ENCODE measurements at regions not wholly inside any gene's neighbourhood (a gene's known extent, or its start where the extent isn't known, plus 50 kb on each side); places are given as distances from the start of the nearest gene placed in this dataset.

DNA sequence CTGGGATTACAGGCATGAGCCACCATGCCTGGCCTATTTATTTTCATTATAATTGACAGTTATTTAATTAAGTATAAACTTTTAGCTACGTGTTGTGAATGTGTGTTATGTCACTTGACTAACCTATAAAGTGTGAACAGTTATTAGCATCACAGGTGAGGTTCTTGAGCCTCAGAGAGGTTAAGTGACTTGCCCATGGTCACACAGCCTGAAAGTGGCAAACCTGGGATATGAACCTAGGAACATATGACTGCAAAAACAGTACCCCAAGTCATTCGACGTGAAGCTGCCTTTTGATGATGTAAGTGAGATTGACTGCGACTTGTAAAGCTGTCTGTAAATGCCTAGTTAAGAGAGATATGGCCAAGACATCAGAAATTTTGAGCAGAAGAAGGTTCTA, 77.9 kb upstream of the SALL4 start:
- Histone ChIP-seq H3K27me3 (no peaks in the 10 kb centered on the region), H3K4me1 (no peaks in the 10 kb centered on the region), H3K36me3 (no peaks in the 10 kb centered on the region), H3K4me3 (no peak overlapping the region), H3K9me3 (no peaks in the 10 kb centered on the region), H3K27ac (no peak overlapping the region)
- DNase-seq (ENCODE audit: low spot score in 2 of 2) = no peak
- 86 to 89% methylated on average over 4 of the region's 4 CpGs for WGBS, 2 donors
- TF ChIP-seq, protein P1, sequence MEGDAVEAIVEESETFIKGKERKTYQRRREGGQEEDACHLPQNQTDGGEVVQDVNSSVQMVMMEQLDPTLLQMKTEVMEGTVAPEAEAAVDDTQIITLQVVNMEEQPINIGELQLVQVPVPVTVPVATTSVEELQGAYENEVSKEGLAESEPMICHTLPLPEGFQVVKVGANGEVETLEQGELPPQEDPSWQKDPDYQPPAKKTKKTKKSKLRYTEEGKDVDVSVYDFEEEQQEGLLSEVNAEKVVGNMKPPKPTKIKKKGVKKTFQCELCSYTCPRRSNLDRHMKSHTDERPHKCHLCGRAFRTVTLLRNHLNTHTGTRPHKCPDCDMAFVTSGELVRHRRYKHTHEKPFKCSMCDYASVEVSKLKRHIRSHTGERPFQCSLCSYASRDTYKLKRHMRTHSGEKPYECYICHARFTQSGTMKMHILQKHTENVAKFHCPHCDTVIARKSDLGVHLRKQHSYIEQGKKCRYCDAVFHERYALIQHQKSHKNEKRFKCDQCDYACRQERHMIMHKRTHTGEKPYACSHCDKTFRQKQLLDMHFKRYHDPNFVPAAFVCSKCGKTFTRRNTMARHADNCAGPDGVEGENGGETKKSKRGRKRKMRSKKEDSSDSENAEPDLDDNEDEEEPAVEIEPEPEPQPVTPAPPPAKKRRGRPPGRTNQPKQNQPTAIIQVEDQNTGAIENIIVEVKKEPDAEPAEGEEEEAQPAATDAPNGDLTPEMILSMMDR (IDR thresholded peaks at IDR 0.05) = no peak
- no peak for TF ChIP-seq EP300 (IDR thresholded peaks at IDR 0.05)
- no peak for TF ChIP-seq POLR2A (IDR thresholded peaks at IDR 0.05)

DNA sequence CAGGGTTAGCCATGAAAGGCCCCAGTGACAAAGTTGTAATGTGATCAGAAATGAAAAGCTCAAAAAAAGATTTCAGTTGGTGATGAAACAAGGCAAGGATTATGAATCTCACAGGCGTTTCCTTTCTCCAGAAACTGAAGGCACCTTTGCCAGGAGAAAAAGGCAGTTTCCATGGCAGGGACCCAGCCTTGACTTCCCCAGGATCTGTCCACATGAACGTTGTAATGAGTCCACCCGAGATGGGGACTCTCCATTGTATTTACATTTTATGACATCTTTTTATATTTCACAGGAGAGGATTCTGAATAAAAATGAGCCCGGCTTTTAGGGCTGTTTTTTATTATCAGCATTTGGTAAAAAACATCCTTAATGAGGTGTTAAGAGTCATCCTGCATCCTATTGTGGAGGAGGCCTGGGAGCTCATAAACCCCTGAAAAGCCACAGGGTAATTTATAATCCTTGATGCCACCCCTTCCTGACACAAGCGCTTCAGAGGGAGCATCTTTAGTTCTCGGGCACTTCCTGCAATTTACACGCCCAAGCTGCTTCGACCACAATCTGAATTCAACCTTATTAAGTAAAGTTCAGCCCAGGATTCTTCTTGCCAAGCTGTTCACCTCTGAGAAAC, 74.1 kb upstream of the SALL4 start:
- H3K9me3 ChIP-seq = no peaks in the 10 kb centered on the region
- H3K4me3 ChIP-seq = no peak overlapping the region
- DNase-seq (ENCODE audit: low spot score in 2 of 2) = no peak
- H3K4me1 ChIP-seq = no peaks in the 10 kb centered on the region
- no peaks in the 10 kb centered on the region for H3K36me3 ChIP-seq
- no peak overlapping the region for H3K27ac ChIP-seq
- H3K27me3 ChIP-seq = no peaks in the 10 kb centered on the region
- TF ChIP-seq, protein P1 (IDR thresholded peaks at IDR 0.05) = no peak
- TF ChIP-seq EP300 (IDR thresholded peaks at IDR 0.05) (no peak), POLR2A (IDR thresholded peaks at IDR 0.05) (no peak)
- 20 to 22% methylated on average over 8 of the region's 8 CpGs for WGBS, 2 donors

DNA sequence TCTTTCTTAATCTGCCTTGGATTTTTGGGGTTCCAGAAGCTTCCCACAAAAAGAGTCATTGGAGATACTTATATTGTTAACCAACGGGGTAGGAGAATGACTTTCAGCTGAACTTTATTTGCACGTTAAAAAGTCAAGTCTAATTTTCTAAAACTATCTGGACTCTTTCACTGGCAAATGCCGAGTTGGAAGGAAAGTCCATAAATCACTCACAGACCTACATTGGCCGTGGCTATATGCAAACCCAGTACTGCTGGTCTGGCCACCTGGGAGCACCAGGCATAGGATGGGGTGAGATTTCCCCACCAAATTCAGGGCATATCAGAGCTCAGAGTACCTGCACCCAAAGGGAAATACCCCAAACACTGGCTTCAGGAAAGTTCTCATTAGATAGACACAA, 71.3 kb upstream of the SALL4 start:
- no peak for DNase-seq (ENCODE audit: low spot score in 2 of 2)
- Histone ChIP-seq H3K27me3 (no peaks in the 10 kb centered on the region), H3K27ac (no peak overlapping the region), H3K4me1 (no peaks in the 10 kb centered on the region), H3K36me3 (no peaks in the 10 kb centered on the region), H3K9me3 (no peaks in the 10 kb centered on the region), H3K4me3 (no peak overlapping the region)
- 30 to 40% methylated on average over 4 of the region's 4 CpGs for WGBS, 2 donors
- TF ChIP-seq EP300 (IDR thresholded peaks at IDR 0.05) (no peak), POLR2A (IDR thresholded peaks at IDR 0.05) (no peak)
- TF ChIP-seq, protein P1 (IDR thresholded peaks at IDR 0.05) = no peak

DNA sequence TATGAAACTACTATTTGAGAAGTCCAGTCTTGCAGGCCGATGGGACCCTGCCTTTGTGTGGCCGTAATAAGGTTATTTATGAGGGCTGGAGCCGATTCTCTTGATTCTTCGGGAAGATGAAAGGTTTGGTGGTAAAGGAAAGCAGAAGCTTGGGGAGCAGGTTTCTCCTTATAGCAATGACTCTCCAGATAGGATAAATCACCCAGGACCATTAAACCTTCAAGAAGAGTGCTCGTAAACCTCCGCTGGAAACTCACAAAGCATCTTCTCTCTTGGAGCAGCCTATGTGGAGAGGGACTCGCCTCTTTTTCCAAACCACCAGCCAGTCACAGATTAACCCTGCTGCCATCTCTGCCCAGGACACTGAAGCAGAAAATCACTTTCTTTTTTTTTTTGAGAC, 69.6 kb upstream of the SALL4 start:
- no peak for DNase-seq (ENCODE audit: low spot score in 2 of 2)
- no peaks in the 10 kb centered on the region for H3K36me3 ChIP-seq
- no peak overlapping the region for H3K27ac ChIP-seq
- no peaks in the 10 kb centered on the region for H3K9me3 ChIP-seq
- no peaks in the 10 kb centered on the region for H3K27me3 ChIP-seq
- TF ChIP-seq EP300 (IDR thresholded peaks at IDR 0.05) (no peak), POLR2A (IDR thresholded peaks at IDR 0.05) (no peak)
- TF ChIP-seq, protein P1 (IDR thresholded peaks at IDR 0.05) = no peak
- no peak overlapping the region for H3K4me3 ChIP-seq
- WGBS, 2 donors = 25 to 40% methylated on average over 7 of the region's 7 CpGs
- H3K4me1 ChIP-seq = no peaks in the 10 kb centered on the region

DNA sequence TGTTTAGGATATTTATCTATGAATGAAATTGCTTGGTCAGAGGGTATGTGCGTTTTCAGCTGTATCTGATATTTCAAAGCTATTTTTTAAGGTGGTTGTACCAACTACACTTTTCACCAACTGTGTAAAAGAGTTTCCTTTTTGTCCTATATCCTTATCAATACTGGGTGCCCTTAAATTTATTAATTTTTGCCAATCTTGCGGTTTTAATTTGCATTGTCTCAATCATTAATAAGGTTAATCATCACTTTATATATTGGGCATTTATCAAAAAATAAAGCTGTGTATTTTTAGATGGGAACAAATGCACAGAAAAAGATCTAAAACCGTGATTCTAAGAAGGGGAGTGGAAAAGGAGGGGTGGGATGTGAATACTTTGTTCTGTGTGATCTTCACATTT, 66.7 kb upstream of the SALL4 start:
- H3K36me3 ChIP-seq = no peaks in the 10 kb centered on the region
- no peak for TF ChIP-seq POLR2A (IDR thresholded peaks at IDR 0.05)
- no peak for TF ChIP-seq EP300 (IDR thresholded peaks at IDR 0.05)
- TF ChIP-seq, protein P1 (IDR thresholded peaks at IDR 0.05) = no peak
- DNase-seq (ENCODE audit: low spot score in 2 of 2) = no peak
- H3K27ac ChIP-seq = no peak overlapping the region
- H3K9me3 ChIP-seq = no peaks in the 10 kb centered on the region
- 83 to 84% methylated on average over 3 of the region's 3 CpGs for WGBS, 2 donors
- H3K27me3 ChIP-seq = no peaks in the 10 kb centered on the region
- H3K4me1 ChIP-seq = no peaks in the 10 kb centered on the region
- no peak overlapping the region for H3K4me3 ChIP-seq

Measured in tibial nerve (tissue), 4 donors.